GM23338 (cell line): ENCODE measurements at regions not wholly inside any gene's neighbourhood (a gene's known extent, or its start where the extent isn't known, plus 50 kb on each side); places are given as distances from the start of the nearest gene placed in this dataset.

Source experiments
- CREB1 ChIP-seq: fragments of 250-450 bp; sonication (Bioruptor Pico); IDR thresholded peaks from 2 replicates; pipeline ENCODE4 v1.5.0; 2020; ENCODE audit warnings: low read depth, mild to moderate bottlenecking, moderate library complexity
- EZH2 ChIP-seq: fragments of 200-600 bp; sonication (generic); IDR thresholded peaks from one replicate; pipeline ENCODE4 v1.8.0; 2017; ENCODE audit warnings: antibody characterized with exemption, mild to moderate bottlenecking, low read depth; ENCODE audit not compliant: unreplicated experiment
- EZH2phosphoT487 ChIP-seq: fragments of 200-600 bp; sonication (generic); IDR thresholded peaks from one replicate; pipeline ENCODE4 v1.8.1; 2018; ENCODE audit warnings: antibody characterized with exemption; ENCODE audit not compliant: unreplicated experiment
- JUNB ChIP-seq: IDR thresholded peaks from one replicate; pipeline ENCODE4 v1.6.1; 2016; ENCODE audit warnings: antibody characterized with exemption; ENCODE audit not compliant: unreplicated experiment
- NANOG ChIP-seq: IDR thresholded peaks from 2 replicates; pipeline ENCODE4 v1.6.1; 2016; ENCODE audit warnings: antibody characterized with exemption, borderline replicate concordance
- POLR2AphosphoS5 ChIP-seq: IDR thresholded peaks from 2 replicates; pipeline ENCODE4 v1.6.1; 2016; ENCODE audit warnings: antibody characterized with exemption, low read depth
- STAT1 ChIP-seq: IDR thresholded peaks from one replicate; pipeline ENCODE4 v1.6.1; 2016; ENCODE audit warnings: antibody characterized with exemption; ENCODE audit not compliant: unreplicated experiment
- ZNF114 ChIP-seq: fragments of 250-450 bp; sonication (Bioruptor Pico); IDR thresholded peaks from 2 replicates; pipeline ENCODE4 v1.5.0; 2020; ENCODE audit warnings: mild to moderate bottlenecking, moderate library complexity
- ZNF331 ChIP-seq: fragments of 250-450 bp; sonication (Bioruptor Pico); IDR thresholded peaks from 2 replicates; pipeline ENCODE4 v1.5.0; 2020; ENCODE audit warnings: low read depth, mild to moderate bottlenecking, moderate library complexity
- TF ChIP-seq, protein P1 (sequence below), 2 experiments: fragments of 200-600 bp in 1 of 2; sonication (generic) in 1 of 2; conservative IDR thresholded peaks; 2 replicates each; pipeline versions ENCODE4 v1.5.1 to v1.6.1; 2016 to 2017; ENCODE audit warnings: antibody characterized with exemption in 2 of 2, low read depth in 2 of 2, mild to moderate bottlenecking in 2 of 2, moderate library complexity in 1 of 2
- TF ChIP-seq, protein P2 (sequence below): fragments of 250-450 bp; sonication (Bioruptor Pico); IDR thresholded peaks from 2 replicates; pipeline ENCODE4 v1.5.0; 2020; ENCODE audit warnings: mild to moderate bottlenecking, moderate library complexity
- TF ChIP-seq, protein P3 (sequence below): IDR thresholded peaks from one replicate; pipeline ENCODE4 v1.6.1; 2018; ENCODE audit warnings: antibody characterized with exemption; ENCODE audit not compliant: unreplicated experiment
- TF ChIP-seq, protein P4 (sequence below): IDR thresholded peaks from 2 replicates; pipeline ENCODE4 v1.6.1; 2016; ENCODE audit warnings: antibody characterized with exemption

DNA sequence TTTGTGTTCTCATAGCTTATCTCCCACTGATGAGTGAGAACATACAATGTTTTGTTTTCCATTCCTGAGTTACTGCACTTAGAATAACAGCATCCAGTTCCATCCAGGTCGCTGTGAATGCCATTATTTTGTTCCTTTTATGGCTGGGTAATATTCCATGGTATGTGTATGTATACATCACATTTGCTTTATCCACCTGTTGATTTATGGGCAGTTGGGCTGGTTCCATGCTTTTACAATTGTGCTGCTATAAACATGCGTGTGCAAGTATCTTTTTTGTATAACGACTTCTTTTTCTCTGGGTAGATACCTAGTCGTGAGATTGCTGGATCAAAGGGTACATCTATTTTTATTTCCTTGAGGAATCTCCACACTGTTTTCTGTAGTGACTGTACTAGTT is 74.8 kb downstream of the ZNF280B start:
- TF ChIP-seq, protein P1, sequence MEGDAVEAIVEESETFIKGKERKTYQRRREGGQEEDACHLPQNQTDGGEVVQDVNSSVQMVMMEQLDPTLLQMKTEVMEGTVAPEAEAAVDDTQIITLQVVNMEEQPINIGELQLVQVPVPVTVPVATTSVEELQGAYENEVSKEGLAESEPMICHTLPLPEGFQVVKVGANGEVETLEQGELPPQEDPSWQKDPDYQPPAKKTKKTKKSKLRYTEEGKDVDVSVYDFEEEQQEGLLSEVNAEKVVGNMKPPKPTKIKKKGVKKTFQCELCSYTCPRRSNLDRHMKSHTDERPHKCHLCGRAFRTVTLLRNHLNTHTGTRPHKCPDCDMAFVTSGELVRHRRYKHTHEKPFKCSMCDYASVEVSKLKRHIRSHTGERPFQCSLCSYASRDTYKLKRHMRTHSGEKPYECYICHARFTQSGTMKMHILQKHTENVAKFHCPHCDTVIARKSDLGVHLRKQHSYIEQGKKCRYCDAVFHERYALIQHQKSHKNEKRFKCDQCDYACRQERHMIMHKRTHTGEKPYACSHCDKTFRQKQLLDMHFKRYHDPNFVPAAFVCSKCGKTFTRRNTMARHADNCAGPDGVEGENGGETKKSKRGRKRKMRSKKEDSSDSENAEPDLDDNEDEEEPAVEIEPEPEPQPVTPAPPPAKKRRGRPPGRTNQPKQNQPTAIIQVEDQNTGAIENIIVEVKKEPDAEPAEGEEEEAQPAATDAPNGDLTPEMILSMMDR (conservative IDR thresholded peaks at IDR 0.05; ENCODE audit: low read depth in 2 of 2): no peak
- no peak for TF ChIP-seq EZH2
- no peak for TF ChIP-seq EZH2phosphoT487
- no peak for TF ChIP-seq CREB1 (CRISPR knock-in tag)
- no peak for TF ChIP-seq POLR2AphosphoS5
- TF ChIP-seq, protein P2, sequence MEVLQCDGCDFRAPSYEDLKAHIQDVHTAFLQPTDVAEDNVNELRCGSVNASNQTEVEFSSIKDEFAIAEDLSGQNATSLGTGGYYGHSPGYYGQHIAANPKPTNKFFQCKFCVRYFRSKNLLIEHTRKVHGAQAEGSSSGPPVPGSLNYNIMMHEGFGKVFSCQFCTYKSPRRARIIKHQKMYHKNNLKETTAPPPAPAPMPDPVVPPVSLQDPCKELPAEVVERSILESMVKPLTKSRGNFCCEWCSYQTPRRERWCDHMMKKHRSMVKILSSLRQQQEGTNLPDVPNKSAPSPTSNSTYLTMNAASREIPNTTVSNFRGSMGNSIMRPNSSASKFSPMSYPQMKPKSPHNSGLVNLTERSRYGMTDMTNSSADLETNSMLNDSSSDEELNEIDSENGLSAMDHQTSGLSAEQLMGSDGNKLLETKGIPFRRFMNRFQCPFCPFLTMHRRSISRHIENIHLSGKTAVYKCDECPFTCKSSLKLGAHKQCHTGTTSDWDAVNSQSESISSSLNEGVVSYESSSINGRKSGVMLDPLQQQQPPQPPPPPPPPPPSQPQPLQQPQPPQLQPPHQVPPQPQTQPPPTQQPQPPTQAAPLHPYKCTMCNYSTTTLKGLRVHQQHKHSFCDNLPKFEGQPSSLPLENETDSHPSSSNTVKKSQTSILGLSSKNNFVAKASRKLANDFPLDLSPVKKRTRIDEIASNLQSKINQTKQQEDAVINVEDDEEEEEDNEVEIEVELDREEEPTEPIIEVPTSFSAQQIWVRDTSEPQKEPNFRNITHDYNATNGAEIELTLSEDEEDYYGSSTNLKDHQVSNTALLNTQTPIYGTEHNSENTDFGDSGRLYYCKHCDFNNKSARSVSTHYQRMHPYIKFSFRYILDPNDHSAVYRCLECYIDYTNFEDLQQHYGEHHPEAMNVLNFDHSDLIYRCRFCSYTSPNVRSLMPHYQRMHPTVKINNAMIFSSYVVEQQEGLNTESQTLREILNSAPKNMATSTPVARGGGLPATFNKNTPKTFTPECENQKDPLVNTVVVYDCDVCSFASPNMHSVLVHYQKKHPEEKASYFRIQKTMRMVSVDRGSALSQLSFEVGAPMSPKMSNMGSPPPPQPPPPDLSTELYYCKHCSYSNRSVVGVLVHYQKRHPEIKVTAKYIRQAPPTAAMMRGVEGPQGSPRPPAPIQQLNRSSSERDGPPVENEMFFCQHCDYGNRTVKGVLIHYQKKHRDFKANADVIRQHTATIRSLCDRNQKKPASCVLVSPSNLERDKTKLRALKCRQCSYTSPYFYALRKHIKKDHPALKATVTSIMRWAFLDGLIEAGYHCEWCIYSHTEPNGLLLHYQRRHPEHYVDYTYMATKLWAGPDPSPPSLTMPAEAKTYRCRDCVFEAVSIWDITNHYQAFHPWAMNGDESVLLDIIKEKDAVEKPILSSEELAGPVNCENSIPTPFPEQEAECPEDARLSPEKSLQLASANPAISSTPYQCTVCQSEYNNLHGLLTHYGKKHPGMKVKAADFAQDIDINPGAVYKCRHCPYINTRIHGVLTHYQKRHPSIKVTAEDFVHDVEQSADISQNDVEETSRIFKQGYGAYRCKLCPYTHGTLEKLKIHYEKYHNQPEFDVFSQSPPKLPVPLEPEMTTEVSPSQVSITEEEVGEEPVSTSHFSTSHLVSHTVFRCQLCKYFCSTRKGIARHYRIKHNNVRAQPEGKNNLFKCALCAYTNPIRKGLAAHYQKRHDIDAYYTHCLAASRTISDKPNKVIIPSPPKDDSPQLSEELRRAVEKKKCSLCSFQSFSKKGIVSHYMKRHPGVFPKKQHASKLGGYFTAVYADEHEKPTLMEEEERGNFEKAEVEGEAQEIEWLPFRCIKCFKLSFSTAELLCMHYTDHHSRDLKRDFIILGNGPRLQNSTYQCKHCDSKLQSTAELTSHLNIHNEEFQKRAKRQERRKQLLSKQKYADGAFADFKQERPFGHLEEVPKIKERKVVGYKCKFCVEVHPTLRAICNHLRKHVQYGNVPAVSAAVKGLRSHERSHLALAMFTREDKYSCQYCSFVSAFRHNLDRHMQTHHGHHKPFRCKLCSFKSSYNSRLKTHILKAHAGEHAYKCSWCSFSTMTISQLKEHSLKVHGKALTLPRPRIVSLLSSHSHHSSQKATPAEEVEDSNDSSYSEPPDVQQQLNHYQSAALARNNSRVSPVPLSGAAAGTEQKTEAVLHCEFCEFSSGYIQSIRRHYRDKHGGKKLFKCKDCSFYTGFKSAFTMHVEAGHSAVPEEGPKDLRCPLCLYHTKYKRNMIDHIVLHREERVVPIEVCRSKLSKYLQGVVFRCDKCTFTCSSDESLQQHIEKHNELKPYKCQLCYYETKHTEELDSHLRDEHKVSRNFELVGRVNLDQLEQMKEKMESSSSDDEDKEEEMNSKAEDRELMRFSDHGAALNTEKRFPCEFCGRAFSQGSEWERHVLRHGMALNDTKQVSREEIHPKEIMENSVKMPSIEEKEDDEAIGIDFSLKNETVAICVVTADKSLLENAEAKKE: no peak
- TF ChIP-seq JUNB: no peak
- TF ChIP-seq, protein P3, sequence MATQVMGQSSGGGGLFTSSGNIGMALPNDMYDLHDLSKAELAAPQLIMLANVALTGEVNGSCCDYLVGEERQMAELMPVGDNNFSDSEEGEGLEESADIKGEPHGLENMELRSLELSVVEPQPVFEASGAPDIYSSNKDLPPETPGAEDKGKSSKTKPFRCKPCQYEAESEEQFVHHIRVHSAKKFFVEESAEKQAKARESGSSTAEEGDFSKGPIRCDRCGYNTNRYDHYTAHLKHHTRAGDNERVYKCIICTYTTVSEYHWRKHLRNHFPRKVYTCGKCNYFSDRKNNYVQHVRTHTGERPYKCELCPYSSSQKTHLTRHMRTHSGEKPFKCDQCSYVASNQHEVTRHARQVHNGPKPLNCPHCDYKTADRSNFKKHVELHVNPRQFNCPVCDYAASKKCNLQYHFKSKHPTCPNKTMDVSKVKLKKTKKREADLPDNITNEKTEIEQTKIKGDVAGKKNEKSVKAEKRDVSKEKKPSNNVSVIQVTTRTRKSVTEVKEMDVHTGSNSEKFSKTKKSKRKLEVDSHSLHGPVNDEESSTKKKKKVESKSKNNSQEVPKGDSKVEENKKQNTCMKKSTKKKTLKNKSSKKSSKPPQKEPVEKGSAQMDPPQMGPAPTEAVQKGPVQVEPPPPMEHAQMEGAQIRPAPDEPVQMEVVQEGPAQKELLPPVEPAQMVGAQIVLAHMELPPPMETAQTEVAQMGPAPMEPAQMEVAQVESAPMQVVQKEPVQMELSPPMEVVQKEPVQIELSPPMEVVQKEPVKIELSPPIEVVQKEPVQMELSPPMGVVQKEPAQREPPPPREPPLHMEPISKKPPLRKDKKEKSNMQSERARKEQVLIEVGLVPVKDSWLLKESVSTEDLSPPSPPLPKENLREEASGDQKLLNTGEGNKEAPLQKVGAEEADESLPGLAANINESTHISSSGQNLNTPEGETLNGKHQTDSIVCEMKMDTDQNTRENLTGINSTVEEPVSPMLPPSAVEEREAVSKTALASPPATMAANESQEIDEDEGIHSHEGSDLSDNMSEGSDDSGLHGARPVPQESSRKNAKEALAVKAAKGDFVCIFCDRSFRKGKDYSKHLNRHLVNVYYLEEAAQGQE: no peak
- TF ChIP-seq STAT1: no peak
- no peak for TF ChIP-seq ZNF331 (CRISPR knock-in tag)
- TF ChIP-seq ZNF114 (CRISPR knock-in tag): no peak
- TF ChIP-seq, protein P4, sequence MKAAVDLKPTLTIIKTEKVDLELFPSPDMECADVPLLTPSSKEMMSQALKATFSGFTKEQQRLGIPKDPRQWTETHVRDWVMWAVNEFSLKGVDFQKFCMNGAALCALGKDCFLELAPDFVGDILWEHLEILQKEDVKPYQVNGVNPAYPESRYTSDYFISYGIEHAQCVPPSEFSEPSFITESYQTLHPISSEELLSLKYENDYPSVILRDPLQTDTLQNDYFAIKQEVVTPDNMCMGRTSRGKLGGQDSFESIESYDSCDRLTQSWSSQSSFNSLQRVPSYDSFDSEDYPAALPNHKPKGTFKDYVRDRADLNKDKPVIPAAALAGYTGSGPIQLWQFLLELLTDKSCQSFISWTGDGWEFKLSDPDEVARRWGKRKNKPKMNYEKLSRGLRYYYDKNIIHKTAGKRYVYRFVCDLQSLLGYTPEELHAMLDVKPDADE: no peak
- TF ChIP-seq NANOG: no peak
